IPS-18a (cell line): ENCODE measurements at regions not wholly inside any gene's neighbourhood (a gene's known extent, or its start where the extent isn't known, plus 50 kb on each side); places are given as distances from the start of the nearest gene placed in this dataset.
"Not testable (repeated sequence)": the region's sequence is repeated elsewhere in the genome, so short reads cannot be mapped to it uniquely, and the experiment has no call there.

Experiments used
- H3K27ac ChIP-seq: one replicate; pipeline ENCODE4 v1.5.1; 2013; ENCODE audit warnings: low read length
- H3K27me3 ChIP-seq: one replicate; pipeline ENCODE4 v1.6.1; 2013; ENCODE audit warnings: mild to moderate bottlenecking, low read length; ENCODE audit not compliant: control insufficient read depth, insufficient read depth
- H3K36me3 ChIP-seq: one replicate; pipeline ENCODE4 v1.6.1; 2013; ENCODE audit warnings: low read depth, low read length; ENCODE audit not compliant: control insufficient read depth
- H3K4me1 ChIP-seq: one replicate; pipeline ENCODE4 v1.6.1; 2013; ENCODE audit warnings: low read depth, low read length; ENCODE audit not compliant: control insufficient read depth
- H3K4me3 ChIP-seq: one replicate; pipeline ENCODE4 v1.5.1; 2013; ENCODE audit warnings: low read length
- H3K9ac ChIP-seq: one replicate; pipeline ENCODE4 v1.6.1; 2013; ENCODE audit warnings: mild to moderate bottlenecking, low read length, moderate library complexity
- H3K9me3 ChIP-seq: one replicate; pipeline ENCODE4 v1.6.1; 2013; ENCODE audit warnings: low read depth, low read length; ENCODE audit not compliant: control insufficient read depth

DNA sequence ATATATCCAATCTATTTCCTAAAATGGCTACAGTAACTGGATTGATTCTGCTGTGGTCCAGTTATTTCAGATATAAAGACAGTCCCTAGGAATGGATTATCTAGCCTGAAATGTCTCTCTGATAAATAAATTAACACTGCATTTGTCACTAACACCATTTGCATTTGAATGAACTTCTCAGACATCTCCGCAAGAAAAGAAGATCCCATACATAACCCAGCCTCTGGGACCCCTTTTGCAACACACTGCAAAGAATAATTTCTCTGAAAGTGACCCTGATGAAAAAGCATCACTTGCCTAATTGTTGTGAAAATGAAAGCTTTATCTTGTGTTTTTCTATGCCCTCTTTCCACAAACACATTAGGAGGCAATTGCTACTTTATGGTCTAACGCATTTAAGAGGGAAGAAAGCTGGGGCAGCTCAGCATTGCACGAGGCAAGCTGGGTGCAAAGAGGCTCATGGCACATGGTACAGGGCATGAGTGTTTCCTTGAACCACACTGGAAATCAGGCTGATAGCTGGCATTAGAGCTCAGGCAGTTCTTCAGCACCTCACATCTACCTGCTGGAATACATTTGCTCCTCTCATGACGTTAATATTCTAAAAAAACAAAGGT, 379.9 kb downstream of the IRS2 start:
- Histone ChIP-seq H3K27me3 (no peaks in the 10 kb centered on the region), H3K4me3 (no peak overlapping the region), H3K27ac (no peak overlapping the region), H3K4me1 (no peaks in the 10 kb centered on the region), H3K9me3 (no peaks in the 10 kb centered on the region), H3K36me3 (no peaks in the 10 kb centered on the region), H3K9ac (no peak overlapping the region)

DNA sequence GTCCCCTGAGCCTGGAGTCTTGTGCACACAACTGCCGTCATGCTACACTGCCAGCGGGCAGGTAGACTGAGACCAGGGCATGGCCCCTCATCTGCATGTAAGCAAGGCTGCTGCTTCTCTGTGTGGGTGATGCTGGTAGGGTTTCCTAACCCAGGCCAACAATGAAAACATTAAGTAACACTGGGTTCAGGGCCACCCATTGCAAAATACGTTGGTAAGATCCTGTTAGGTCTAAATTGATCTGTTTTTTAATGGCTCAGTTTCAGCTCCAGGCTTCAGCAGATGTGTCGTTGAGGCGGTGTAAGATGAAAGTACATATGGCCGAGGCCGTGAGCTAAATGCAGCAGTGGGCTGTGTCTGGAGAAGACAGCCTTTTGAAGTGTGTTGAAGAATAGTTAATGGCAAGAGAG, 383.4 kb downstream of the IRS2 start:
- H3K27ac ChIP-seq: no peak overlapping the region
- no peaks in the 10 kb centered on the region for H3K36me3 ChIP-seq
- H3K9me3 ChIP-seq: no peaks in the 10 kb centered on the region
- H3K4me1 ChIP-seq: no peaks in the 10 kb centered on the region
- no peaks in the 10 kb centered on the region for H3K27me3 ChIP-seq
- no peak overlapping the region for H3K9ac ChIP-seq
- no peak overlapping the region for H3K4me3 ChIP-seq

DNA sequence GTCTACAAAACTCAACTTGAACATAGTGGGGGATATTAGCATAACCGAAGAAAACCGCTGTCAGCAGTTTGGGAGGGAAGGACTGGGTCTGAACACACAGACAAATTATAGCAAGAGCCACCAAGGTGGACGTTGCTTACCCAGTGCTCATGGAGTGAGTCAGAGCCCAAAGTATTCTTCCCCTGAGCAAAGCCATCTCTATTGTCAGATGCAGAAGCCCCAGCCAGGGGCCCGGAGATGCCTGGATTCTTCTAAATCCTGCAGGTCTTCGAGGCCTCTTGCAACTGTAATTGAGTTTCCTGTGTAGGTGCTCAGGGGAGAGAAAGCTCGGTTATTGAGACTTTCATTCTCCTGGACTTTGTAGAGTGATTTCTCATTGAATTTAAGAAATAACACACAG, 384.5 kb downstream of the IRS2 start:
- H3K27me3 ChIP-seq: no peaks in the 10 kb centered on the region
- H3K4me1 ChIP-seq: no peaks in the 10 kb centered on the region
- no peak overlapping the region for H3K9ac ChIP-seq
- H3K4me3 ChIP-seq: no peak overlapping the region
- H3K9me3 ChIP-seq: no peaks in the 10 kb centered on the region
- H3K27ac ChIP-seq: no peak overlapping the region
- H3K36me3 ChIP-seq: no peaks in the 10 kb centered on the region

DNA sequence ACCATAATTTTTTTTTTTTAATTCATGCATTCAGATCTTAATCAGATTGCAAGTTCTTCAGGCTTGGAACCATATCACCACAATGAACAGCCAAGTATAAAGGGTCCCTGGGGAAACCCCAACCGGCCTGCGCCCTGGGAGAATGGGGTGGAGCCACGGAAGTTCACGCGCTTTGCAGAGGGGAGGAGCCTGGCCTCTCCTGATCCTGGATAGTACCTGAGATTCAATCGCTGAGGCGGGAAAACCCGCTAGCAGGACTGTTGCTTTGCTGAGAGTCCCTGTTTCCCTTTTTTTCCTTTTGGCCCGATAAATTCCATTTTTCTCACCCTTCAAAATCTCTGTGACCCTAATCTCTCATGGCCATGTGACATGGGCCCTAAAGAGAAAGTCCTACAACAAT, 385.1 kb downstream of the IRS2 start:
- no peaks in the 10 kb centered on the region for H3K36me3 ChIP-seq
- H3K4me3 ChIP-seq: no peak overlapping the region
- H3K27ac ChIP-seq: no peak overlapping the region
- no peaks in the 10 kb centered on the region for H3K9me3 ChIP-seq
- no peaks in the 10 kb centered on the region for H3K4me1 ChIP-seq
- H3K27me3 ChIP-seq: no peaks in the 10 kb centered on the region
- H3K9ac ChIP-seq: no peak overlapping the region

DNA sequence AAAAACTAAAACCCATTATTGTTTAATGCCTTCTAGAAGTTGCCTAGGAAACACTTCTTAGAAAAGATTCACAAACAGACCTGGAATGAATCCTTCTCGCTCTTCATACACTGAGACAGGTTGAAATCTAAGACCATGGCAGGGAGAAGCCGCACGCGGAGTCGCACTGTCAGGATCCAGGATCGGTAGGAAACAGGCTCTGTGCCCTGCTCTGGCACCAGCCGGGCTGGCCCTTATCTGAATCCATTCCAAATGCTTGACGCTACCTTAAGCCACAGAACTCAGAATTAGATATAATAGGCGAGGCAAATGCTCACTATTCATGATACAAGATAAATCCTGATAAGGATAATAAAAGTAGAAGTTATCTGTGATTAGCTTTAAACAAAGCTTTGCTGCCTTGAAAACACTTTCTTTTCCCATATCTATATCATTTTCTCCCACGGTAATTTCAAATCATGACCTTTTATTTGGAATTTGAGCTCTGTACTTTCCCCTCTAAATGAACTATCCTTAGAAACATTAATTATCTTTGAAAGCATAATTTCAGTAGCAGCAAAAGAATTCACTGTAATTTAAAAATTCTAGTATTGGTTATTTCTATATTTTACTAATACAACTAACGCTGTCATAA, 385.6 kb downstream of the IRS2 start:
- H3K9ac ChIP-seq: no peak overlapping the region
- no peak overlapping the region for H3K4me3 ChIP-seq
- H3K9me3 ChIP-seq: no peaks in the 10 kb centered on the region
- no peaks in the 10 kb centered on the region for H3K27me3 ChIP-seq
- no peak overlapping the region for H3K27ac ChIP-seq
- H3K36me3 ChIP-seq: no peaks in the 10 kb centered on the region
- no peaks in the 10 kb centered on the region for H3K4me1 ChIP-seq

DNA sequence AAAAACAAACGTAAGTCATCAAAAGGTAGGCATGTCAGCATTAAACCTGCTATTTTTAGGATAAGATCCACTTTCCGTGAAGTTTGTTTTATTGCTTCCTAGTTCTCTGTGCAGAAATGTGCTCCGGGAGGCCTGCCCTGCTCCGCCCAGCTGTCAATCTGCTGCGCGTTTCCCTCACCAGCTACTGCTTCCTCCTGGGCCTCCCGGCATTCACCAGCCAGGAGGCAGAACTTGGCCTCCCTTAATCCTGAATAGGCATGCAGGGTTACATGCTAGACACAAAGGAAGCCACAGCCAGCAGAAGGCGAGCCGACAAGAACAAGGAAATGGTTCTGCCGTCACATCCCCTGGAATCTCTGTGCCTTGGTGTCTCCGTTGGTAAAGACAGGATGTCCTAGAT, 386.2 kb downstream of the IRS2 start:
- Histone ChIP-seq H3K4me3 (no peak overlapping the region), H3K9me3 (no peaks in the 10 kb centered on the region), H3K27ac (no peak overlapping the region), H3K36me3 (no peaks in the 10 kb centered on the region), H3K4me1 (no peaks in the 10 kb centered on the region), H3K27me3 (no peaks in the 10 kb centered on the region), H3K9ac (no peak overlapping the region)

DNA sequence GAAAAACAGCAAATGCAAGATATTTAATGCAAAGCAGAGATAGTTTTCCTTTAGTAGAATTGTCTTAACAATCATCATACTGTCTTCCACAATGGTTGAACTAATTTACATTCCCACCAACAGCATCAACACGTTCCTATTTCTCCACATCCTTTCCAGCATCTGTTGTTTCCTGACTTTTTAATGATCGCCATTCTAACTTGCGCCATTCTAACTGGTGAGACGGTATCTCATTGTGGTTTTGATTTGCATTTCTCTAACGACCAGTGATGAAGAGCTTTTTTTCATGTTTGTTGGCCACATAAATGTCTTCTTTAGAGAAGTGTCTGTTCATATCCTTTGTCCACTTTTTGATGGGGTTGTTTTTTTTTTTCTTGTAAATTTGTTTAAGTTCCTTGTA, 388.3 kb downstream of the IRS2 start:
- not testable (repeated sequence) for H3K4me1 ChIP-seq, H3K27me3 ChIP-seq, H3K9ac ChIP-seq, H3K27ac ChIP-seq, H3K4me3 ChIP-seq, H3K9me3 ChIP-seq, H3K36me3 ChIP-seq

DNA sequence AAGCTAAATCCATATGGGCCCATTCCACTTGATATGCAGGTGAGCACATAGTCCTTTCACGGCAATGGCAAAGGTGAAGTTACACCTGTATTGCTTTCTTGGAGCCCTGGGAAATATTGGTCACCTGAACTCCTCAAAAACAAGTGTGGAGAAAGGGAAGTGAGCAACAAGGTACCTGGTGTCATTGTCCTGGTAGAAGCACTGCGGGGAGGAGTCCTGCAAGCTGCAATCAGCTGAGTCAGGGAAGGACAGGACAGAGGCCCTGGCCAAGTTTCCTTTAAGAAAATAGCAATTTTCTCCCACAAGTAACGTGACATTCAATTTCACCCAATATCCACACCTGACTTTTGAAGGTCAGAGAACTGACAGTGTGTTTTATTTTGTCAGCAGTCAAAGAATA, 389.1 kb downstream of the IRS2 start:
- H3K9ac ChIP-seq: no peak overlapping the region
- no peaks in the 10 kb centered on the region for H3K27me3 ChIP-seq
- no peak overlapping the region for H3K27ac ChIP-seq
- no peaks in the 10 kb centered on the region for H3K9me3 ChIP-seq
- no peaks in the 10 kb centered on the region for H3K36me3 ChIP-seq
- no peaks in the 10 kb centered on the region for H3K4me1 ChIP-seq
- H3K4me3 ChIP-seq: no peak overlapping the region

DNA sequence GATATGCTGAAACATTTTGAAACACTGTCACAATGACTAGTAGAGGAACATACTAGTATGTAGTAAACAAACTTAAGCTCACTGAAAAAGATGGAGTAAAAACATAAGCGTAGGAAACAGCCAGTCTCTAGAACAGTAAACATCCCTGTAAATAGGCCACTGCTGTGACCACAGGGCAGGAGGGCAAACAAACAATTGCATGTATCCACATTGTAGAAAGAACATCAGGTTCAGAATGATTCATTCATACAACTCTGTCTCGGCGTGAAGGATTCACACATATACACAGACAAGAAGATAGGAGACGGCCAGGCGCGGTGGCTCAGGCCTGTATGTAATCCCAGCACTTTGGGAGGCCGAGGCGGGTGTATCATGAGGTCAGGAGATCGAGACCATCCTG, 390.1 kb downstream of the IRS2 start:
- Histone ChIP-seq H3K27ac (no peak overlapping the region), H3K4me1 (no peaks in the 10 kb centered on the region), H3K9ac (no peak overlapping the region), H3K4me3 (no peak overlapping the region), H3K9me3 (no peaks in the 10 kb centered on the region), H3K36me3 (no peaks in the 10 kb centered on the region), H3K27me3 (no peaks in the 10 kb centered on the region)

DNA sequence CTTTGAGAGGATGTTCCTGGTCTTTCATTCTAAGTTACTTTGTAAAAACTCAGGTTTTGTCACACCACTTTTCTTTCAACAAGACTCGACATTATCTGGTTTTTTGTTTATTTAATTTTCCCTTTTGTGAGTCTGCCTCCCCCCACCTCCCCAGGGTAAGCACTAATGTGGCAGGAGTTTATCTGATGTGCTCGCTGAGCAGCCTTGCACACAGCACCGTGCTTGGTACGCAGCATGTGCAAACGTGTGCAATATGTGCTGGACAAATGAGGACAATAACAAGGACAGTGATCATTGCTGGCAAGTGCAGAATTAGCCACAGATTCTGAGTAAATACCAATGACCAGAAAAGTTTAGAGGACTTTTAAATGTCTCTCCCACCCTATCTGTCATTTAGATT, 391.4 kb downstream of the IRS2 start:
- Histone ChIP-seq H3K36me3 (no peaks in the 10 kb centered on the region), H3K4me1 (no peaks in the 10 kb centered on the region), H3K9me3 (no peaks in the 10 kb centered on the region)

DNA sequence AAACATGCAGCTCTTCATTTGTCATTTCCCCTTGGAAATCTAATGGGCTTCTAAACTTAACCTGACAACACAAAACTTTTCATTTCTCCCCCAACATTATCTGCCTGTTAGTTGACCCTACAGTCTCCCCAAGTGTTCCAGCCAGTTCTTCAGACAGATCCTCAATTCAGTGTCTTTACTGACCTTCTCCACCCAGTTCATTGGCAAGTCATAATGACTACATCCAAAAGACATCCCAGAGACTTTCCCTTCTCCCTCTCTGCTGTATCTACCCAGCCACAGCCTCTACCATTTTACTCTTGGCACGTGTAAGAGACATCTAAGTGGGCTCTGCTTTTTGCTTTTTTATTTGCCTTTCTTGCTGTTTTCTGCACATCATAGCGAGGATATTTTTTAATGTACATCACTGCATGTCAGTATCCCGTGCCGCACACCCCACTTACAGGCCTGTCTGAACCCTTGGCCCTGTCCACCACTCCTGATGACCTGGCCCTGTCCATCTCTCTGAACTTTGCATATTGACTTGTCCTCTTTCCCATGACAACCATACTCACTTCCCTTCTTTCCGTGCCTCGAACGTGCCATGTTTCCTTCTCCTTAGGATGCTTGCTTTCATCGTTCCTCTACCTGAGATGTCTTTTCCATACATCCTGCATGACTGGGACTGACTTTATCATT, 391.9 kb downstream of the IRS2 start:
- Histone ChIP-seq H3K27ac (no peak overlapping the region), H3K4me3 (no peak overlapping the region)

More for the DNA sequence above, 391.4 kb downstream of the IRS2 start:
- no peaks in the 10 kb centered on the region for H3K27me3 ChIP-seq
- no peak overlapping the region for H3K27ac ChIP-seq
- no peak overlapping the region for H3K4me3 ChIP-seq
- no peak overlapping the region for H3K9ac ChIP-seq

DNA sequence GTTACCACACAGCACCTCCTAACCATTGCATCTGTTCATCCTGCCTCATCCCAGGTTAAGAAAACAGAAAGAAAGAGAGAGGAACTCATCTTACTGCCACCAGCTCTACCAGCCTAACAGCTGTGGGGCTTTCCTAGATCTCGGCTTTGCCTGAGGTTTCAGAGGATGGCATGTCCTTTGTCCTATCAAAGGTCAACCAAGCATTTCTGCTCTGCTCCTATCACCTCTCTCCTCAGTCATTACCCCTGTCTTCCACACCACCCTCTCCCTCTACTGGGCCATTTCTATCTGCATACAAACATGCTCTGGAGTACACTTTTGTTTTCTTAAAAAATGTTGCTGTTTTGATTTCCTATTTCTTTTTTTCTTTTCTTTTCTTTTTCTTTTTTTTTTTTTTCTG, 393.3 kb downstream of the IRS2 start:
- Histone ChIP-seq H3K27ac (no peak overlapping the region), H3K27me3 (no peaks in the 10 kb centered on the region), H3K9ac (no peak overlapping the region), H3K36me3 (no peaks in the 10 kb centered on the region), H3K9me3 (no peaks in the 10 kb centered on the region), H3K4me3 (no peak overlapping the region), H3K4me1 (no peaks in the 10 kb centered on the region)

More for the DNA sequence above, 391.9 kb downstream of the IRS2 start:
- no peak overlapping the region for H3K9ac ChIP-seq
- H3K9me3 ChIP-seq: no peaks in the 10 kb centered on the region
- no peaks in the 10 kb centered on the region for H3K27me3 ChIP-seq
- no peaks in the 10 kb centered on the region for H3K36me3 ChIP-seq
- no peaks in the 10 kb centered on the region for H3K4me1 ChIP-seq
